Activated CD8-positive, alpha-beta memory T cell treated with anti-CD3 and anti-CD28 coated beads, Interleukin-2, amount 10 ng/mL, durations not matched to agents 7 days and 5 days (primary cell): ENCODE measurements at regions not wholly inside any gene's neighbourhood (a gene's known extent, or its start where the extent isn't known, plus 50 kb on each side); places are given as distances from the start of the nearest gene placed in this dataset.

Experiments used
- ATAC-seq: fragments of 150-1000 bp; cut with Tn5 transposase; one replicate; pipeline ENCODE4 v1.10.0; 2021; ENCODE audit warnings: moderate library complexity
- CTCF ChIA-PET: fragments of 350-600 bp; sonication (Branson Sonifier 250); formaldehyde crosslinking; loops from one replicate; lab custom pipeline; 2021; ENCODE audit warnings: antibody characterized with exemption; lab: Charles Lee
- DNase-seq: peaks from one replicate; pipeline ENCODE4 v3.0.0-alpha.2; 2020
- H3K27ac Mint-ChIP-seq: one replicate; pipeline ENCODE4 v1.8.0; 2021; ENCODE audit warnings: mild to moderate bottlenecking, mixed read lengths
- H3K27me3 Mint-ChIP-seq: one replicate; pipeline ENCODE4 v1.8.0; 2021; ENCODE audit warnings: mixed read lengths
- H3K36me3 Mint-ChIP-seq: one replicate; pipeline ENCODE4 v1.8.0; 2021; ENCODE audit warnings: mild to moderate bottlenecking, mixed read lengths
- H3K4me1 Mint-ChIP-seq: one replicate; pipeline ENCODE4 v1.8.0; 2021; ENCODE audit warnings: mixed read lengths
- H3K4me3 Mint-ChIP-seq: one replicate; pipeline ENCODE4 v1.8.0; 2021; ENCODE audit warnings: mild to moderate bottlenecking, moderate library complexity, mixed read lengths
- H3K9me3 Mint-ChIP-seq: one replicate; pipeline ENCODE4 v1.8.0; 2022; ENCODE audit warnings: low read depth, mixed read lengths

GRCh38 chr5:29942089-29942488, 1251.4 kb upstream of the CDH6 start:
- DNase-seq = no peak
- H3K27ac Mint-ChIP-seq = no peak overlapping the region
- peaks cover 2% of the 10 kb centered on the region for H3K9me3 Mint-ChIP-seq
- no peak overlapping the region for H3K4me3 Mint-ChIP-seq
- no peaks in the 10 kb centered on the region for H3K27me3 Mint-ChIP-seq
- no peaks in the 10 kb centered on the region for H3K4me1 Mint-ChIP-seq
- ATAC-seq = no peak
- H3K36me3 Mint-ChIP-seq = no peaks in the 10 kb centered on the region
- CTCF ChIA-PET = no interaction called here

GRCh38 chr5:29939988-29940387, 1253.5 kb upstream of the CDH6 start:
- H3K4me1 Mint-ChIP-seq = no peaks in the 10 kb centered on the region
- no peaks in the 10 kb centered on the region for H3K27me3 Mint-ChIP-seq
- ATAC-seq (no peak), DNase-seq (no peak)
- H3K9me3 Mint-ChIP-seq = peaks cover 2% of the 10 kb centered on the region
- no peaks in the 10 kb centered on the region for H3K36me3 Mint-ChIP-seq
- CTCF ChIA-PET = no interaction called here
- no peak overlapping the region for H3K4me3 Mint-ChIP-seq
- no peak overlapping the region for H3K27ac Mint-ChIP-seq

DNA sequence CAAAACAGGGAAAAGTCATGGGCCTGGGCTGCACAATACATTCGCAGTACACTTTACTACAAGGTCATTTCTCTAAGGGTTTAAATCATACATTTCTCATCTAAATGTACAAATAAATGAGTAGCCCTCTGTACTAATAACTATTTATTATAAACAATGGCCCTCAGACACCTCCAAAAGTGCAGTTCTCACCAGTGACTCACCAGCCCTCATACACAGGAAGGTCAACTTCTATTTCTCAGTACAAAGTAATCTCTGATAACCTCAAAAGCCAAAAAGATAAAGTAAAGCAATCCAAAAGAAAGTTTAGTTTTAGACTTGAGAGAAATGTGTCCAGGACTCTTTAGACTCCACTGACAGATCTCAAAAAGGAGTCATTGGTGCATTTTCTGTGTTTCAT, 1258.1 kb upstream of the CDH6 start:
- no peak overlapping the region for H3K4me3 Mint-ChIP-seq

GRCh38 chr5:29930316-29930715, 1263.2 kb upstream of the CDH6 start:
- H3K9me3 Mint-ChIP-seq = no peaks in the 10 kb centered on the region
- H3K36me3 Mint-ChIP-seq = no peaks in the 10 kb centered on the region
- DNase-seq (no peak), ATAC-seq (no peak)
- no peaks in the 10 kb centered on the region for H3K4me1 Mint-ChIP-seq
- H3K27ac Mint-ChIP-seq = no peak overlapping the region
- no peaks in the 10 kb centered on the region for H3K27me3 Mint-ChIP-seq
- CTCF ChIA-PET = no interaction called here
- H3K4me3 Mint-ChIP-seq = no peak overlapping the region

More for the DNA sequence above, 1258.1 kb upstream of the CDH6 start:
- no peaks in the 10 kb centered on the region for H3K9me3 Mint-ChIP-seq
- no peak overlapping the region for H3K27ac Mint-ChIP-seq
- H3K4me1 Mint-ChIP-seq = no peaks in the 10 kb centered on the region
- CTCF ChIA-PET = interaction anchor here (0.7 kb wide), 1 partner anchor 216 kb away, joined by 4 read pairs; no protein-coding TSS in a partner anchor
- no peaks in the 10 kb centered on the region for H3K27me3 Mint-ChIP-seq
- no peaks in the 10 kb centered on the region for H3K36me3 Mint-ChIP-seq
- ATAC-seq = no peak
- DNase-seq = no peak

DNA sequence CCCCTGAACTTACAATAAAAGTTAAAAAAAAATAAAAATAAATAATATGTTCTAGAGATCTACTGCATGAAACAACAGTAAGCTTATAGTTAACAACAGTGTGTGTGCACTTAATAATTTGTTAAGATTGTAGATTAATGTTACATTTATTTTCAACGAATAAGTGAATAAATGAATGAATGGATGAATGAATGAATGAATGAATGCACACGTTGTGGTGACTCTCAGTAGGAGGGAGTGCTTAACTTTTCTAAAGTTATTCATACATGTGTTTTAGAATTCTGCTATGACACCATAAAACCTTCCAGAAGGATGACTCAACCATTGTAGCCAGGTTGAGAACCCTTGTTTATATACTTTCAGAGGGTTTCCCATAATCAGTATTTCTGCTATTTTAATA, 1269.4 kb upstream of the CDH6 start:
- no peak for ATAC-seq
- H3K9me3 Mint-ChIP-seq = no peaks in the 10 kb centered on the region
- no peak for DNase-seq
- H3K4me1 Mint-ChIP-seq = no peaks in the 10 kb centered on the region
- CTCF ChIA-PET = no interaction called here
- H3K36me3 Mint-ChIP-seq = no peaks in the 10 kb centered on the region
- no peak overlapping the region for H3K4me3 Mint-ChIP-seq
- H3K27ac Mint-ChIP-seq = no peak overlapping the region
- no peaks in the 10 kb centered on the region for H3K27me3 Mint-ChIP-seq

DNA sequence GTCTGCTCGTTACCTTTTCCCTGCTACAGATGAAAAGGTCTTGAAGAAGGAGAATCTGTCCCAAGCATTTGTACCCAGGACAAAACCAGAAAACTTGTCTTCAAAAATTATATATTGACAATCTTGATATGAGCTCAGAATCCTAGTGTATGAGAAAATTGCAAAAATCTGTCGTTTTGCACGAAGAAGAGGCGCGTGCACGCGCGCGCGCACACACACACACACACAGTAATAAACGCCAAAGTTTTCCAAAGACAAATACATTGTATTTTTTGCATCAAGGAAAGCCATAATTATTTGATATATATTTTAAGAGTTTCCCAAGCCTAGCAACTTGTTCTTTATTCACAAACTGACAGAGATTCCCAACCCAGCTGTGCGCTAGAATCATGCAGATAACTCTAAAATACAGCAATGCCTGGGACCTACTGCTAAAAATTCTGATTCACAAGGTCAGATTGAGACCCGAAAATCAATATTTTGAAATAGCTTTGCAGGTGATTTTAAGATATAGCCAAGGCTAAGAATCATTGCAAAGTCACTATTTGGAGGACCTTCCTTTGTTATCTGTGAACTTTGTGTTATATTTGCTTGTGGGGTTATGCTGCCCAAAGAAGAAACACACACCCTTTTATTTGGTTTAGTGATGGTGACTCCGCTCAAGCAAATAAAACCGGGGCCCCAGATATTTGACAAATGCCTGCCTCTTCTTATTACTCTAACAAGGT, 1287.7 kb upstream of the CDH6 start:
- no peak for DNase-seq
- no peaks in the 10 kb centered on the region for H3K36me3 Mint-ChIP-seq
- peaks cover 8% of the 10 kb centered on the region for H3K9me3 Mint-ChIP-seq
- ATAC-seq = no peak
- H3K27ac Mint-ChIP-seq = no peak overlapping the region
- no peaks in the 10 kb centered on the region for H3K4me1 Mint-ChIP-seq
- H3K4me3 Mint-ChIP-seq = no peak overlapping the region
- H3K27me3 Mint-ChIP-seq = no peaks in the 10 kb centered on the region
- CTCF ChIA-PET = no interaction called here

- Mint-ChIP-seq H3K27me3 (no peaks in the 10 kb centered on the region), H3K4me1 (no peaks in the 10 kb centered on the region), H3K4me3 (no peak overlapping the region), H3K36me3 (no peaks in the 10 kb centered on the region), H3K27ac (no peak overlapping the region), H3K9me3 (peaks cover 6% of the 10 kb centered on the region)
- DNase-seq = no peak
- CTCF ChIA-PET = no interaction called here
- no peak for ATAC-seq
Observed at GRCh38 chr5:29902859-29903258, 1290.6 kb upstream of the CDH6 start.

DNA sequence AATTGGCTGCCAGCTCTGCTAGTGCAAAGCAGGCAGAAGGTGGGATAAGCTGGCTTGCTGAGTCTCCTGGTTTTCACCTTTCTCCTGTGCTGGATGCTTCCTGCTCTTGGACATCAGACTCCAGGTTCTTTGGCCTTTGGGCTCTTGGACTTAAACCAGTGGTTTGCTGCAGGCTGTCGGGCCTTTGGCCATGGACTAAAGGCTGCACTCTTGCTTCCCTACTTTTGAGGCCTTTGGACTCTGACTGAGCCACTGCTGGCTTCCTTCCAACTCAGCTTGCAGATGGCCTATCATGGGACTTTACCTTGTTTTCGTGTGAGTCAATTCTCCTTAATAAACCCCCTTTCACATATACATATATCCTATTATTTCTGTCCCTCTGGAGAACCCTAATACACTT, 1293.9 kb upstream of the CDH6 start:
- Mint-ChIP-seq H3K36me3 (no peaks in the 10 kb centered on the region), H3K27ac (no peak overlapping the region), H3K4me1 (no peaks in the 10 kb centered on the region), H3K4me3 (no peak overlapping the region), H3K27me3 (no peaks in the 10 kb centered on the region), H3K9me3 (peaks cover 5% of the 10 kb centered on the region)
- no peak for DNase-seq
- no peak for ATAC-seq
- CTCF ChIA-PET = no interaction called here

- no peaks in the 10 kb centered on the region for H3K27me3 Mint-ChIP-seq
- H3K36me3 Mint-ChIP-seq = no peaks in the 10 kb centered on the region
Observed at GRCh38 chr5:29897916-29898315, 1295.6 kb upstream of the CDH6 start.

GRCh38 chr5:29896646-29897045, 1296.8 kb upstream of the CDH6 start:
- Mint-ChIP-seq H3K36me3 (no peaks in the 10 kb centered on the region), H3K4me1 (no peaks in the 10 kb centered on the region), H3K27me3 (no peaks in the 10 kb centered on the region), H3K27ac (no peak overlapping the region), H3K9me3 (peaks cover 12% of the 10 kb centered on the region), H3K4me3 (no peak overlapping the region)
- CTCF ChIA-PET = no interaction called here
- ATAC-seq = no peak
- DNase-seq = no peak

More at GRCh38 chr5:29897916-29898315, 1295.6 kb upstream of the CDH6 start:
- peaks cover 8% of the 10 kb centered on the region for H3K9me3 Mint-ChIP-seq
- DNase-seq (no peak), ATAC-seq (no peak)
- no peak overlapping the region for H3K4me3 Mint-ChIP-seq
- H3K4me1 Mint-ChIP-seq = no peaks in the 10 kb centered on the region
- H3K27ac Mint-ChIP-seq = no peak overlapping the region
- CTCF ChIA-PET = no interaction called here

DNA sequence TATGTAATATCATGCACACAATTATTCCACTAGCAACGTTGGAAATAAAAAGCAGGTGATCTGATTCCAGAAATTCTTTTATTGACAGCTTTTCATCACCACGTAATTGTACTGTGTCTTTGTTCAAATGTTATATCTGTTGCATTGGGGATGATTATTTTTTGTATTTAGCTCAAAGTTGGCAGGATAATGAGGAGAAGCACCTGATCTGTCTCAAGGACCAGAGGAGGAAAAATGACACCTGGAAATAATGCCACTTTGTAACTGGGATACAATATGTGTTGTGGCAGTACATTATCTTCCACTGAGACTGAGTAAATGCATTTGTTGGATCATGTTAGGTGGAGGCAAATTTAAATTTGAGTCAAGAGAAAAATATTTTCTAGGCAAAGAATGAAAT, 1298.8 kb upstream of the CDH6 start:
- Mint-ChIP-seq H3K27ac (no peak overlapping the region), H3K9me3 (peaks cover 12% of the 10 kb centered on the region), H3K4me1 (no peaks in the 10 kb centered on the region), H3K27me3 (no peaks in the 10 kb centered on the region), H3K4me3 (no peak overlapping the region), H3K36me3 (no peaks in the 10 kb centered on the region)
- no peak for ATAC-seq
- CTCF ChIA-PET = no interaction called here
- no peak for DNase-seq

DNA sequence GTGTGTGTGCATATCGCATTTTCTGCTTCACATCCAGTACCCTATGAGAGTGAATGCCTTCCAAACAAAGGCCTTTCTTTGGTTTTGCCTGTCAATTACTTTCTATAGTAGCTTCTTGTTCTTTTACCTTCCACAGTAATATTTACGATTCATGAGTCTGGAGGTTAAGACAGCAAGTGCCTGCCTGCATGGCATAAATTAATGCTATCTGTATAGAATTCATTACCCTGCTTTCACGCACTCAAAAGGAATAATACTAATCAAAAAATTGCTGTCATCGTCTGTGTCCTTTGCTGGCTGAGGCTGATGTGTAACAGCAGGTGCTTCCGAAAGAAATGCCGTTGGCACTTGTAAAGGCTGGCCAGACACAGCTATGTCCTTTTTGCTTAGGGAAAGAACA, 1304.4 kb upstream of the CDH6 start:
- ATAC-seq (no peak), DNase-seq (no peak)
- Mint-ChIP-seq H3K4me1 (no peaks in the 10 kb centered on the region), H3K9me3 (peaks cover 11% of the 10 kb centered on the region), H3K27me3 (no peaks in the 10 kb centered on the region), H3K36me3 (no peaks in the 10 kb centered on the region), H3K27ac (no peak overlapping the region), H3K4me3 (no peak overlapping the region)
- CTCF ChIA-PET = no interaction called here

DNA sequence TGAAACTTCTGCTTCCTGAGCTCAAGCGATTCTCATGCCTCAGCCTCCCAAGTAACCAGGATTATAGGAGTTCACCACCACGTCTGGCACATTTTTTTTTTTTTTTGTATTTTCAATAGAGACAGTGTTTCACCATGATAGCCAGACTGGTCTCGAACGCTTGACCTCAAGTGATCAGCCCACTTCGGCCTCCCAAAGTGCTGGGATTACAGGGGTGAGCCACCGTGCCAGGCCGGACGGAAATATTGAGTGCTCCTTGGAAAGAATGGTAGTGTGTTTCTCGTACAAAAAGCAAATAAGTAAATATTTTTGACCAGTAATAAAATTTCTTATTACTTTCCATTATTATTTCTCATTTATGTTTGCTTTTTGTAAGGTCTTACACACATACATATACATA, 1307.9 kb upstream of the CDH6 start:
- Mint-ChIP-seq H3K27me3 (no peaks in the 10 kb centered on the region), H3K36me3 (no peaks in the 10 kb centered on the region), H3K27ac (no peak overlapping the region), H3K9me3 (peaks cover 8% of the 10 kb centered on the region), H3K4me1 (no peaks in the 10 kb centered on the region), H3K4me3 (no peak overlapping the region)
- CTCF ChIA-PET = no interaction called here
- ATAC-seq (no peak), DNase-seq (no peak)

DNA sequence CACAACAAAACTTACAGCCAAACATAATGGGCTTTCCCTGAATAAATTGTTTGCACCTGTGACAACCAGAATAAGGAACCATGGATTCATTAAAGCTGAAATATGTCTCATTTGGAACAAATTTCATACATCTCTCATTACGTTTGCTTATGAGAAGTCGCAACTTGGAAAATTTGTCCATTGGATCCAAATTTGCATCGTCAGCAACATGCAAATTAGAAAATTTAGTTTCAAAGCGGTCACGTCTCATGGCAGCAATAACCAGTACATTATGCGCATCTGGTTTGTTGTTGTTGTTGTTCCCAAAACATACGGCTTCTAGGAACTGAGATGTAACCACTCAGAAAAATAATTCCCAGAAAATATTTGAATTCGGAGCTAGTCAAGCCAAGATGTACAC, 1311.5 kb upstream of the CDH6 start:
- CTCF ChIA-PET = no interaction called here
- Mint-ChIP-seq H3K4me3 (no peak overlapping the region), H3K4me1 (no peaks in the 10 kb centered on the region), H3K9me3 (peaks cover 10% of the 10 kb centered on the region), H3K27me3 (no peaks in the 10 kb centered on the region), H3K27ac (no peak overlapping the region), H3K36me3 (no peaks in the 10 kb centered on the region)
- no peak for ATAC-seq
- no peak for DNase-seq

DNA sequence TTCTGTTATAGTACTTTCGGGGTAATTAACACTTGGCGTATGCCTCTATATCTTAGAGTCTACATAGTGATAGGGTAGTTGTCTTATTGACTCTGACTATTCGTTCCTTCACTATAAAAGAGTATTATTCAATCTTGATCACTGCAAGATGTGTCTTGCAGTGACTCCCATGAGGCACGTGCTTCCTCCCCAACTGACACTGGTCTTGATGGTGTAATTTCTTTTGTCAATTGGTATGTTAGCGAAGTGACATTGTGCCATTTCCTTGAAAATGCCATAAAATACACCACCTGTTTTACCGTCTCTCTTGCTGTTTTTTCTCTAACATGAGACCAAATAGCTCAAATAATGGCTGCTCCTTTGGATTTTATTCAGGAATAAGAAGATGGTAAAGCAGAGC, 1314.1 kb upstream of the CDH6 start:
- no peaks in the 10 kb centered on the region for H3K27me3 Mint-ChIP-seq
- H3K27ac Mint-ChIP-seq = no peak overlapping the region
- CTCF ChIA-PET = no interaction called here
- ATAC-seq (no peak), DNase-seq (no peak)
- H3K4me3 Mint-ChIP-seq = no peak overlapping the region
- no peaks in the 10 kb centered on the region for H3K4me1 Mint-ChIP-seq
- H3K9me3 Mint-ChIP-seq = peaks cover 8% of the 10 kb centered on the region
- no peaks in the 10 kb centered on the region for H3K36me3 Mint-ChIP-seq
